Lung (tissue), 11 donors: ENCODE measurements at regions not wholly inside any gene's neighbourhood (a gene's known extent, or its start where the extent isn't known, plus 50 kb on each side); places are given as distances from the start of the nearest gene placed in this dataset.

Experiments
- ATAC-seq: fragments of 200-7000 bp; cut with Tn5 transposase; one replicate; pipeline ENCODE4 v1.9.1; 2020; ENCODE audit warnings: moderate number of reproducible peaks; ENCODE audit not compliant: insufficient read depth, low FRiP score
- DNase-seq, 3 donors: peaks; one replicate each; pipeline ENCODE4 v3.0.0-alpha.2; 2013 to 2017
- H3K27ac ChIP-seq, 2 donors: one replicate each; pipeline ENCODE4 v1.5.1; 2013; ENCODE audit warnings: mild to moderate bottlenecking in 2 of 2, moderate library complexity in 2 of 2, control low read depth in 1 of 2, inconsistent platforms in 1 of 2, low read depth in 1 of 2, low read length in 1 of 2
- H3K27me3 ChIP-seq, 3 donors: one replicate each; pipeline ENCODE4 v1.5.1; 2013; ENCODE audit warnings: low read length in 2 of 3; ENCODE audit not compliant: control insufficient read depth in 3 of 3, insufficient read depth in 3 of 3
- H3K36me3 ChIP-seq, 4 donors: one replicate each; pipeline ENCODE4 v1.5.1; 2013; ENCODE audit warnings: low read length in 4 of 4, mild to moderate bottlenecking in 1 of 4, moderate library complexity in 1 of 4; ENCODE audit not compliant: control insufficient read depth in 4 of 4, insufficient read depth in 4 of 4
- H3K4me1 ChIP-seq, 5 donors: one replicate each; pipeline ENCODE4 v1.5.1; 2013; ENCODE audit warnings: low read length in 5 of 5, mild to moderate bottlenecking in 2 of 5, moderate library complexity in 1 of 5; ENCODE audit not compliant: control insufficient read depth in 5 of 5, insufficient read depth in 5 of 5
- H3K4me3 ChIP-seq: one replicate; pipeline ENCODE4 v1.5.1; 2013; ENCODE audit warnings: mild to moderate bottlenecking, control low read depth, moderate library complexity
- H3K9ac ChIP-seq, 2 donors: one replicate each; pipeline ENCODE4 v1.5.1; 2013; ENCODE audit warnings: low read length in 2 of 2, control low read depth in 1 of 2; ENCODE audit not compliant: insufficient read depth in 1 of 2
- H3K9me3 ChIP-seq, 4 donors: one replicate each; pipeline ENCODE4 v1.5.1; 2013; ENCODE audit warnings: low read length in 3 of 4, mild to moderate bottlenecking in 1 of 4, moderate library complexity in 1 of 4; ENCODE audit not compliant: control insufficient read depth in 4 of 4, insufficient read depth in 3 of 4
- CTCF ChIP-seq: IDR thresholded peaks from 2 replicates; pipeline ENCODE4 v1.5.1; 2012; ENCODE audit warnings: mild to moderate bottlenecking; ENCODE audit errors: control extremely low read depth, extremely low read depth
- WGBS, 2 donors: extraction: QIAGEN DNeasy Blood & Tissue Kit; methylation state at CpG; one replicate each; pipeline ENCODE4 v1.1.7; 2013; 5-methylcytosine and 5-hydroxymethylcytosine counted together
- donor health status: control.
- donor health status: control.
- donor health status: Bipolar disorder and iron deficiency.
- donor health status: healthy.
- donor health status: DM: yes; HTN: yes; CAD: no.

DNA sequence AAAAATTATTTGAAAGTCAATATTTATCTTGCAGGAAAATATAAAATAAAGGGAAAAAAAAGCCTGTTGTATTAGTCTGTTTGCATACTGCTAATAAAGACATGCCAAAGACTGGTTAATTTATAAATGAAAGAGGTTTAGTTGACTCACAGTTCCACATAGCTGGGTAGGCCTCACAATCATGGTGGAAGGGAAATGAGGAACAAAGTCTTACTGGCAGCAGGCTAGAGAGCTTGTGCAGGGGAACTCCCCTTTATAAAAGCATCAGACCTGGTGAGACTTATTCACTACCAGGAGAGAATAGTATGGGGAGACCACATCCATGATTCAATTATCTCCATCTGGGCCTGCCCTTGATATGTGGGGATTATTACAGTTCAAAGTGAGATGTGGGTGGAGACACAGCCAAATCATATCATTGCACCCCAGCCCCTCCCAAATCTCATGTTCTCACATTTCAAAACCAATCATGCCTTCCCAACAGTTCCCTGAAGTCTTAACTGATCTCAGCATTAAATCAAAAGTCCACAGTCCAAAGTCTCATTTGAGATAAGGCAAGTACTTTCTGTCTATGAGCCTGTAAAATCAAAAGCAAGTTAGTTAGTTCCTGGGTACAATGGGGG is 1416.5 kb upstream of the SPRY2 start:
- H3K27ac ChIP-seq = no peak overlapping the region
- ATAC-seq (no peak), DNase-seq (no peak)
- no peaks in the 10 kb centered on the region for H3K36me3 ChIP-seq
- TF ChIP-seq CTCF = no peak
- no peak overlapping the region for H3K4me3 ChIP-seq
- no peaks in the 10 kb centered on the region for H3K4me1 ChIP-seq
- H3K9ac ChIP-seq = no peak overlapping the region
- peaks cover 0 to 2% (median 0%) of the 10 kb centered on the region in 4 donors for H3K9me3 ChIP-seq
- H3K27me3 ChIP-seq = no peaks in the 10 kb centered on the region

- no peak overlapping the region for H3K4me3 ChIP-seq
- H3K9ac ChIP-seq = no peak overlapping the region
- DNase-seq (no peak), ATAC-seq (no peak)
- no peaks in the 10 kb centered on the region for H3K4me1 ChIP-seq
- H3K27me3 ChIP-seq = no peaks in the 10 kb centered on the region
- peaks cover 0 to 2% (median 0%) of the 10 kb centered on the region in 4 donors for H3K9me3 ChIP-seq
- no peak for TF ChIP-seq CTCF
- H3K27ac ChIP-seq = no peak overlapping the region
- 87 to 94% methylated on average over 4 of the region's 4 CpGs for WGBS, 2 donors
- H3K36me3 ChIP-seq = no peaks in the 10 kb centered on the region
These were observed 1404.5 kb upstream of the SPRY2 start for GRCh38 chr13:81745391-81745790.

- ATAC-seq (no peak), DNase-seq (no peak)
- H3K36me3 ChIP-seq = no peaks in the 10 kb centered on the region
- TF ChIP-seq CTCF = no peak
- H3K4me1 ChIP-seq = no peaks in the 10 kb centered on the region
- no peaks in the 10 kb centered on the region for H3K27me3 ChIP-seq
- WGBS, 2 donors = 40 to 43% methylated on average over 1 of the region's 1 CpG
- H3K9ac ChIP-seq = no peak overlapping the region
- H3K27ac ChIP-seq = no peak overlapping the region
- H3K9me3 ChIP-seq = peaks cover 0 to 2% (median 0%) of the 10 kb centered on the region in 4 donors
- no peak overlapping the region for H3K4me3 ChIP-seq
These were observed 1397.4 kb upstream of the SPRY2 start for GRCh38 chr13:81738364-81738763.
